Spleen (tissue), 7 donors: ENCODE measurements at regions not wholly inside any gene's neighbourhood (a gene's known extent, or its start where the extent isn't known, plus 50 kb on each side); places are given as distances from the start of the nearest gene placed in this dataset.

Experiments used
- POLR2A ChIP-seq, 3 donors: fragments of 450-650 bp; IDR thresholded peaks; one replicate each; pipeline ENCODE4 v1.5.1; 2017; ENCODE audit warnings: antibody characterized with exemption in 3 of 3, mild to moderate bottlenecking in 1 of 3
- POLR2AphosphoS5 ChIP-seq, 3 donors: sonication (generic); formaldehyde crosslinking; IDR thresholded peaks; one replicate each; pipeline ENCODE4 v1.5.1; 2017; ENCODE audit warnings: antibody characterized with exemption in 3 of 3
- TF ChIP-seq, protein P1 (sequence below), 11 experiments: fragments of 200-600 bp in 7 of 11; fragments of 450-650 bp in 4 of 11; sonication (generic) in 4 of 11; IDR thresholded peaks in 8 of 11; conservative IDR thresholded peaks in 3 of 11; 1 replicate in 7 of 11; 2 replicates in 4 of 11; pipeline versions ENCODE4 v1.4.0 to v1.8.0; 2016 to 2021; ENCODE audit warnings: antibody characterized with exemption in 11 of 11, inconsistent platforms in 4 of 11, mild to moderate bottlenecking in 1 of 11
- donor health status: DM: no; HTN: no; CAD: no; lungs with moderate emphysema.
- donor health status: DM: no; HTN: no; CAD: no.
- donor health status: DM: no; HTN: no; CAD: no.

DNA sequence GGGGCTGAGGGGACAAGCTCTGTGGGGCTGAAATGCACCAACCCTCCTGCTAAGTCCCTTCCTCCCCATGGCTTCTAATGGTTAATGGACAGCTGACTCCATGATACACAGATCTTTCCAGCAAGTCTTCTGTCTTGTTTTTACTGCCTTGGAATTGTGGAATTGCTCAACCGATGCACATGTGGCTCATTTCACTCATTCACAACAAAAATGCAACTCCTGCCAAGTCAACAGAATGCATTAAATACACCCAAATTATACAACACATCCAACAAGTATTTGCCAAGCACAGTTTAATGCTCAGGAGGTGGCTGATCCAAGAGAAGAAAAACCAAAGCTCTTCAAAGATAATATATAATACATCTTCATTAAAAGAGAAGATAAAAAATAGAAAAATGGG lies 61.9 kb upstream of the PAGE4 start:
- TF ChIP-seq, protein P1, sequence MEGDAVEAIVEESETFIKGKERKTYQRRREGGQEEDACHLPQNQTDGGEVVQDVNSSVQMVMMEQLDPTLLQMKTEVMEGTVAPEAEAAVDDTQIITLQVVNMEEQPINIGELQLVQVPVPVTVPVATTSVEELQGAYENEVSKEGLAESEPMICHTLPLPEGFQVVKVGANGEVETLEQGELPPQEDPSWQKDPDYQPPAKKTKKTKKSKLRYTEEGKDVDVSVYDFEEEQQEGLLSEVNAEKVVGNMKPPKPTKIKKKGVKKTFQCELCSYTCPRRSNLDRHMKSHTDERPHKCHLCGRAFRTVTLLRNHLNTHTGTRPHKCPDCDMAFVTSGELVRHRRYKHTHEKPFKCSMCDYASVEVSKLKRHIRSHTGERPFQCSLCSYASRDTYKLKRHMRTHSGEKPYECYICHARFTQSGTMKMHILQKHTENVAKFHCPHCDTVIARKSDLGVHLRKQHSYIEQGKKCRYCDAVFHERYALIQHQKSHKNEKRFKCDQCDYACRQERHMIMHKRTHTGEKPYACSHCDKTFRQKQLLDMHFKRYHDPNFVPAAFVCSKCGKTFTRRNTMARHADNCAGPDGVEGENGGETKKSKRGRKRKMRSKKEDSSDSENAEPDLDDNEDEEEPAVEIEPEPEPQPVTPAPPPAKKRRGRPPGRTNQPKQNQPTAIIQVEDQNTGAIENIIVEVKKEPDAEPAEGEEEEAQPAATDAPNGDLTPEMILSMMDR (IDR thresholded peaks at IDR 0.05 in 8 of 11, conservative IDR thresholded peaks at IDR 0.05 in 3 of 11), result no peak
- TF ChIP-seq POLR2A (IDR thresholded peaks at IDR 0.05) (no peak), POLR2AphosphoS5 (IDR thresholded peaks at IDR 0.05) (no peak)
